Left ventricle myocardium inferior (tissue), 1 donor: ENCODE measurements at regions not wholly inside any gene's neighbourhood (a gene's known extent, or its start where the extent isn't known, plus 50 kb on each side); places are given as distances from the start of the nearest gene placed in this dataset.

Experiments
- DNase-seq: peaks from one replicate; pipeline ENCODE4 v3.0.0-alpha.2; 2020
- H3K27ac ChIP-seq: fragments of 200-600 bp; replicated peaks from 2 replicates; pipeline ENCODE4 v1.8.0; 2021
- H3K27me3 ChIP-seq: fragments of 200-600 bp; 2 replicates; pipeline ENCODE4 v1.8.0; 2021; ENCODE audit warnings: low read depth
- H3K36me3 ChIP-seq: fragments of 200-600 bp; 2 replicates; pipeline ENCODE4 v1.8.0; 2021
- H3K4me1 ChIP-seq: fragments of 200-600 bp; 2 replicates; pipeline ENCODE4 v1.8.0; 2021
- H3K4me3 ChIP-seq: fragments of 200-600 bp; 2 replicates; pipeline ENCODE4 v1.8.0; 2021; ENCODE audit warnings: mild to moderate bottlenecking, moderate library complexity
- H3K9me3 ChIP-seq: fragments of 200-600 bp; replicated peaks from 2 replicates; pipeline ENCODE4 v1.8.0; 2021
- intact Hi-C: fragments of 100-400 bp; cut with micrococcal nuclease; formaldehyde crosslinking; loops from one replicate; pipeline ENCODE4 v1.11.0; 2022
- TF ChIP-seq, protein P1 (sequence below): fragments of 200-600 bp; IDR thresholded peaks from 2 replicates; pipeline ENCODE4 v1.8.0; 2021; ENCODE audit warnings: antibody characterized with exemption, mild to moderate bottlenecking, borderline replicate concordance
- donor health status: DM: no; HTN: yes; CAD: no; lungs with severe emphysema.

DNA sequence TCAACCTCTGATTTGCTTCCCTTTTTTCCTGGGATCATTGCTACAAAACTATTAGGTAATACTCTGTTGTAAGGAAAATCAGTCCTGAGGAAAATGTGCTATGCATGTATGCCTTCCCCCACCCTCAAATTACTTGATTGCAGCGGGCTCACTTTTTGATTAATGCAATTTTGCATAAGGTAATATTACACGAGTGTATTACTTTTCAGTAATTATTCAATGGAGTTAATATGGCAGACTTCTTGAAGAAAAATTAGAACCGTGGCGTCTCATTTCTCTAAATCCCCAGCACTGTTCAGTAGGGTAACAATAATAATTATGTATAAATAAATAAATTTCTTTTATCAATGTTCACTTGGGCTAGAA, 527.6 kb upstream of the FANCL start:
- no peak overlapping the region for H3K27ac ChIP-seq
- no peak for DNase-seq
- intact Hi-C loops = no loop called here
- H3K27me3 ChIP-seq = peaks cover 40% of the 10 kb centered on the region
- H3K36me3 ChIP-seq = no peaks in the 10 kb centered on the region
- TF ChIP-seq, protein P1, sequence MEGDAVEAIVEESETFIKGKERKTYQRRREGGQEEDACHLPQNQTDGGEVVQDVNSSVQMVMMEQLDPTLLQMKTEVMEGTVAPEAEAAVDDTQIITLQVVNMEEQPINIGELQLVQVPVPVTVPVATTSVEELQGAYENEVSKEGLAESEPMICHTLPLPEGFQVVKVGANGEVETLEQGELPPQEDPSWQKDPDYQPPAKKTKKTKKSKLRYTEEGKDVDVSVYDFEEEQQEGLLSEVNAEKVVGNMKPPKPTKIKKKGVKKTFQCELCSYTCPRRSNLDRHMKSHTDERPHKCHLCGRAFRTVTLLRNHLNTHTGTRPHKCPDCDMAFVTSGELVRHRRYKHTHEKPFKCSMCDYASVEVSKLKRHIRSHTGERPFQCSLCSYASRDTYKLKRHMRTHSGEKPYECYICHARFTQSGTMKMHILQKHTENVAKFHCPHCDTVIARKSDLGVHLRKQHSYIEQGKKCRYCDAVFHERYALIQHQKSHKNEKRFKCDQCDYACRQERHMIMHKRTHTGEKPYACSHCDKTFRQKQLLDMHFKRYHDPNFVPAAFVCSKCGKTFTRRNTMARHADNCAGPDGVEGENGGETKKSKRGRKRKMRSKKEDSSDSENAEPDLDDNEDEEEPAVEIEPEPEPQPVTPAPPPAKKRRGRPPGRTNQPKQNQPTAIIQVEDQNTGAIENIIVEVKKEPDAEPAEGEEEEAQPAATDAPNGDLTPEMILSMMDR = no peak
- no peaks in the 10 kb centered on the region for H3K4me1 ChIP-seq
- no peaks in the 10 kb centered on the region for H3K9me3 ChIP-seq
- H3K4me3 ChIP-seq = no peak overlapping the region

DNA sequence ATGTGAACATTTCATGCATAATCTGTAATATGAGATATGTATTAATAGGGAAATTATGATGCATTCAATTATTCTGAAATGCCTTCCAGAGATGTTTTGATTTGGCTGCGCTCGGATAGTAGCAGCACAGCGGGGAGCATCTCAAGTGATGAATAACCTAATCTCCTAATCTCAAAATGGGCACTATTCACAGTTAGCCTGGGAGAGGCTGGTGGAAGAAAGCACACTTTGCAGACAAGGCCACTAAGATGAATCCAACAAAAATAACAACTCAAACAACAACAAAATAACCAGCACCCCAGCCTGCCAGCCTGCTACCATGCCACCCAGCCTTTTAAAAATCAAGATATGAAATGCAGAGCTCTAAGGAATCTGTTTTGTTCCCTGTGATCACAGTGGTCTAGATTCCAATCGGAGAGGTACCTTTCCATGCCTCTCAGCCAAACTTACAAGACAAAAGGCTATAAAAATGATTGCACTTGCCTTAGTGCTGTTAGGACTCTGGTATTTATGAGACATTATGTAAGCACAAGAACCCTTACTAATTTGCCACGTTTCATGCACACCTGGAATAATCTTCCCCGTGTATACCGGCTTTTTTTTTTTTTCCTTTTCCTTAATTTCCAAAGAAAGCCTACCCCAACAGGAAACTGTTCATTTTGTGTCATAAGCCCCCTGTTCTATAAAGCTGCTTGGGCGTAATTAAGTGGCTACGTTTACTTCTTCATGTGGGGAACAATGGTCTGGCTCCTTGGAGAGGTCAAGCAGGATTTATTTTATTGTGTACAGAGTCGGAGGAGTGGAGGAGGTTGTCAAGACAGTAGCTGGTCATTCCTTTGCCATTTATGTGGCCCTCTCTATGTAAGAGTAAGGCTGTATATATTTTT, 526.9 kb upstream of the FANCL start:
- H3K4me1 ChIP-seq = no peaks in the 10 kb centered on the region
- no peak overlapping the region for H3K4me3 ChIP-seq
- DNase-seq = no peak
- intact Hi-C loops = no loop called here
- H3K27me3 ChIP-seq = peaks cover 40% of the 10 kb centered on the region
- TF ChIP-seq, protein P1 = no peak
- H3K9me3 ChIP-seq = no peaks in the 10 kb centered on the region
- no peaks in the 10 kb centered on the region for H3K36me3 ChIP-seq
- H3K27ac ChIP-seq = no peak overlapping the region

DNA sequence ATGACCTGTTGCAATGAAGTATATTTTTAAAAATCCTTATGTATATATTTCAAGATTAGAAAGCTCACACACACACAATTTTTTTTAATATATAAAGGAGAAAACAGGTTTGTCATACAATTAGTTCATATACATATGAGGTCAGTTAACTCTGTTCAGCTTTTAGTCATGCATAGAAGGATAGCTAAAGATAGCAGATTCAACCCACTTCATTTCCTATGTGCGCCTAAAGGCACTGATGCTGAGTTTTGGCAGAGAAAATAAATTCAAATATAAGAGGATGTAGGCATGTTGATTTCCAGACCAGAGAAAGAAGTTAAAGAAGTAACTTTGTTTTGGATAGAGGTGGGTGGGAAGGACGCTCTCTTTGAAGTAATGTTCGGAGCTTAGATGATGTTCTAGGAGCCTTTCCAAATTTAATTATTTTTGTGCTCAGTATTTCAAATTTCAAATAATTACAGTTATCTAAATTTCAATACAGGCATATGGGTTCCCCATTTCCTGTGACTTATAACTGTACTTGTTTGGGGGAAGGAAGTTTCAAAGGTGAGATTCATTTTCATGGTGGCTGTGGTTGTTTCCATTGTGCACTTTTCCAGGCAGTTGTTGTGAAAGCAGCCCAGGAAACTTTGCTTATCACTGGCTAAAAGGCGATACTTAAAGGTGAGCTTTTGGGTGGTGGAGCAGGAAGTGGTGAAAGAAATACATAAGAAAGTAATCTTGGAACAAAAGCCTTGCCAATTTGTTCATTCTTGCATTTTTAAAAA, 523.4 kb upstream of the FANCL start:
- TF ChIP-seq, protein P1 = no peak
- Histone ChIP-seq H3K27ac (no peak overlapping the region), H3K27me3 (peaks cover 32% of the 10 kb centered on the region), H3K9me3 (no peaks in the 10 kb centered on the region), H3K36me3 (no peaks in the 10 kb centered on the region), H3K4me3 (no peak overlapping the region), H3K4me1 (no peaks in the 10 kb centered on the region)
- DNase-seq = no peak
- intact Hi-C loops = no loop called here

DNA sequence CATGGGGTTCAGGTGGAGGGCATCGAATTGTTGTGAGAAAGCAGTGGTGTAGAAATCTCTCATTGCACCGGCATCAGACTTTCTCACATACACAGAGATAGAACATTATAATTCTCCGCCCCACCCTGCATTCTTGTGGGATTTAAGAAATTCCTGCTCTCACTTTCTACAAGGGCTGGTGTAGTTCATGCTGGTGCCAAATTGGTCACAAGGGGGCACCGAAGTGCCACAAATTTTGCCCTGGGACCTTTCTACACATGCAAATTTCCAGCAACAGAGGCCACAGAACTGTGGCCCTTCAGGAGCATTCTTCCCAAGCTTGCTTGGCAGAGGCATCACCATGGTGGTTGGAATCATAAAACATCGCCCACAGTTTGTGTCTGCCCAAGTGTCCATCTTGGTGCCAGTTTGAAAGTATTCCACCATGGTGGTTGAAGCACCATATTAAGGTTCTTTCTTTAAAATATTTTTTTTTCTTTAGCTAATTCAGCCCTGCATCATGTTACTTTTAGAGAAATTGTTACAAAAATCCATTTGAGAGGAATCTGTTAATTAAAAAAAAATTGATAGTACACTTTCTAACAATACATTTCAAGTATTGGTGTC, 521.2 kb upstream of the FANCL start:
- Histone ChIP-seq H3K9me3 (no peaks in the 10 kb centered on the region), H3K27ac (no peak overlapping the region), H3K4me1 (no peaks in the 10 kb centered on the region), H3K36me3 (no peaks in the 10 kb centered on the region), H3K27me3 (peaks cover 9% of the 10 kb centered on the region), H3K4me3 (no peak overlapping the region)
- intact Hi-C loops = no loop called here
- peak; percentile 14 for DNase-seq
- TF ChIP-seq, protein P1 = peak; percentile 66

DNA sequence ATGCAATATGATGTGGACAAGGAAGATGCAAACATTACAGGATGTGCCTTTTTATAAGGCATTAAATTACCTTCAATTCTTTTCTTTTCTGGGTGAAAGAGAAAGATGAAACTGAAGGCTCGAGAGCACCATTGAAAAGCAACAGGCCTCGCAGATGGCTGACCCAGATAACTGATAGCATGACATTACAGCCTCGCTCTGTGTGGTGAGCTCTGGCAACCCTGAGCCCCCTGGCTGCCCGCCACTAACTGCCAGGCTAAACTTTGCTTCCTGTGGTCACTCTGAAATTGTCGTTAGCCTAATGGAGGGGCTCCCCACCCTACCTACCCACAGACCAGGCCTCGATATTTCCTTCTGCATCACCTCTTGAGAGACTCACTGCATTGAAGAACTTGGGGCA, 516.8 kb upstream of the FANCL start:
- TF ChIP-seq, protein P1 = no peak
- Histone ChIP-seq H3K4me1 (no peaks in the 10 kb centered on the region), H3K27me3 (no peaks in the 10 kb centered on the region), H3K4me3 (no peak overlapping the region), H3K27ac (no peak overlapping the region), H3K36me3 (no peaks in the 10 kb centered on the region), H3K9me3 (no peaks in the 10 kb centered on the region)
- DNase-seq = no peak
- intact Hi-C loops = no loop called here
